GM13976 (cell line): ENCODE measurements at regions not wholly inside any gene's neighbourhood (a gene's known extent, or its start where the extent isn't known, plus 50 kb on each side); places are given as distances from the start of the nearest gene placed in this dataset.

ENCODE experiments used
- DNase-seq: peaks from one replicate; pipeline ENCODE4 v3.0.0; 2012; ENCODE audit warnings: low spot score
- in situ Hi-C: fragments of 300-500 bp; cut with MboI; formaldehyde crosslinking; loops from one replicate; pipeline ENCODE4 v1.12.0; 2022; ENCODE audit warnings: low sequenced_read_pairs, mixed read lengths, inconsistent platforms; ENCODE audit not compliant: unreplicated experiment
- TF ChIP-seq, protein P1 (sequence below): IDR thresholded peaks from 2 replicates; pipeline ENCODE4 v1.5.1; 2012; ENCODE audit warnings: borderline replicate concordance, mild to moderate bottlenecking; ENCODE audit not compliant: insufficient read depth; ENCODE audit errors: extremely low read depth, missing control alignments, control extremely low read depth

DNA sequence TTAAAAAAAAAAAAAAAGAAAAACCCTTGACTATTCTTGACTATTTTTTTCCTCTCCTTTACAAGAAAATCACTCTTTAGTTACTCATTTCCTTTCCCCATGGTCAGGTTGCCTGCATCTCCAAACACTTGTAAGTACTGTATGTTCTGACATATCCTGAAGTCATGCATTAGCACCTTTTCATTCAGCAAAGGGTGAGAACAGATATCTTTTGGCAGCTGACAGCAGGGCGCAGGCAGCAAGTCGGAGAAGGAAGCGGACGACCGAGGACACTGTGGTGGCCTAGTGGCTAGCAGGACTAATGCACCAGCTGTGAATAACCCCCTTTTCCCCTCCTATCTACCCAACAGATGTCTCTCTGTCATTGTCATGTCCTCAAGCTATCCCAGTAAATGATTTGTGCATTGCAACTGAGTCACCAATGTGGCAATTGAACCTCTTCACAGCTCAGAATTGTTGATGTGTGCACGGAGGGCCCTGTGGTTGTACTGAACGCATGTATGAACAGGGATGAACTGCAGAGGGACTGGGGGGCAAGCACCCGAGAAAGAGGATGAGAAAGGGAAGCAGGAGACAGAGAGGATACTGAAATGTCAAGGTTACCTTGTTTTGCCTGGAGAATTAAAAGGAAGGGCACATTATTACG, 996.0 kb upstream of the ARRDC3 start:
- DNase-seq, result no peak
- in situ Hi-C loops, result no loop called here
- TF ChIP-seq, protein P1, sequence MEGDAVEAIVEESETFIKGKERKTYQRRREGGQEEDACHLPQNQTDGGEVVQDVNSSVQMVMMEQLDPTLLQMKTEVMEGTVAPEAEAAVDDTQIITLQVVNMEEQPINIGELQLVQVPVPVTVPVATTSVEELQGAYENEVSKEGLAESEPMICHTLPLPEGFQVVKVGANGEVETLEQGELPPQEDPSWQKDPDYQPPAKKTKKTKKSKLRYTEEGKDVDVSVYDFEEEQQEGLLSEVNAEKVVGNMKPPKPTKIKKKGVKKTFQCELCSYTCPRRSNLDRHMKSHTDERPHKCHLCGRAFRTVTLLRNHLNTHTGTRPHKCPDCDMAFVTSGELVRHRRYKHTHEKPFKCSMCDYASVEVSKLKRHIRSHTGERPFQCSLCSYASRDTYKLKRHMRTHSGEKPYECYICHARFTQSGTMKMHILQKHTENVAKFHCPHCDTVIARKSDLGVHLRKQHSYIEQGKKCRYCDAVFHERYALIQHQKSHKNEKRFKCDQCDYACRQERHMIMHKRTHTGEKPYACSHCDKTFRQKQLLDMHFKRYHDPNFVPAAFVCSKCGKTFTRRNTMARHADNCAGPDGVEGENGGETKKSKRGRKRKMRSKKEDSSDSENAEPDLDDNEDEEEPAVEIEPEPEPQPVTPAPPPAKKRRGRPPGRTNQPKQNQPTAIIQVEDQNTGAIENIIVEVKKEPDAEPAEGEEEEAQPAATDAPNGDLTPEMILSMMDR, result no peak

DNA sequence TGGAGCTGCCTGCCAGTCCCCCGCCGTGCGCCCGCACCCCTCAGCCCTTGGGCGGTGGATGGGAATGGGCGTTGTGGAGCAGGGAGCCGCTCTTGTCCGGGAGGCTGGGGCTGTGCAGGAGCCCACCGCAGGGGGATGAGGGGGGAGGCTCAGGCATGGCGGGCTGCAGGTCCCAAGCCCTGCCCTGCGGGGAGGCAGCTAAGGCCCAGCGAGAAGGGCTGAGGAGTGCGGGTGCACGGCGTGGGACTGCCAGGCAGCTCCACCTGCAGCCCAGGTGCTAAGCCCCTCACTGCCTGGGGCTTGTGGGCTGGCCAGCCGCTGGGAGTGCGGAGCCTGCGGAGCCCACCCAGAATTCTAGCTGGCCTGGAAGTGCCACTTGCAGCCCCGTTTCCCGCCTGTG, 991.7 kb upstream of the ARRDC3 start:
- in situ Hi-C loops, result no loop called here
- no peak for DNase-seq
- TF ChIP-seq, protein P1, result no peak

DNA sequence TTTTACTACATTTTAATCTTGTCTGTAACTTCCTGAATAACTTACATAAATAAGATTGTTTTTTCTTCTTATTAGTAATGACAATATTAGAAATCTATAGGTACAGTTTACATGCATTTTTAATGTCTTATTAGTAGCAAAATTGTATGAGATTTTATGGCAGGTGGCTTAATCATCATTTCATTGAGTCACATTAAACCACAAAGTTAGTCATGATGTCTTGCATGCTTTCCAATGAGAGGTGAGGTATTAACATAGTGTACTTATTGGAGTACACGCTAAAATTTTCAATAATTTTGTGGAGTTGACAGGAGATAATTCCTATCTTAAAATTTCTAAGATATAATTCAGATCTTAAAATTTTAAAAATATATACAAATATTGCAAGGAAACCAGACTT, 989.6 kb upstream of the ARRDC3 start:
- DNase-seq, result no peak
- TF ChIP-seq, protein P1, result no peak
- in situ Hi-C loops, result no loop called here

DNA sequence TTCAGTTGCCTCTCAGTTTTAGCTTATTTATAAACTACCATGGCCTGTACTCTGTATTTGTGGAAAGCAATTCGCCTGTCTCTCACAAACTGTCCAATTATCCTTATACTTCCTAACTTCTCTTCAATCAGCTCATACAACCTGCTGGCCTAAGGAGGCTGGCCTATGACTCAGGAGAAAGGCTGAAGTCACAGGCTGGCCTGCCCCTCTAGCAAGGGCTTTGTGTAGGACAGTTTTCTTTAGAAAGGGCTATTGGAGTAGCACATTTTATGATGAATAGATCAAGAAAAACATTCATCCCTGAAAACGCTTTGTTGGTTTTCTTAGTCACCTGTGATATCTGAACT, 988.7 kb upstream of the ARRDC3 start:
- no peak for DNase-seq
- in situ Hi-C loops, result no loop called here
- TF ChIP-seq, protein P1, result no peak

DNA sequence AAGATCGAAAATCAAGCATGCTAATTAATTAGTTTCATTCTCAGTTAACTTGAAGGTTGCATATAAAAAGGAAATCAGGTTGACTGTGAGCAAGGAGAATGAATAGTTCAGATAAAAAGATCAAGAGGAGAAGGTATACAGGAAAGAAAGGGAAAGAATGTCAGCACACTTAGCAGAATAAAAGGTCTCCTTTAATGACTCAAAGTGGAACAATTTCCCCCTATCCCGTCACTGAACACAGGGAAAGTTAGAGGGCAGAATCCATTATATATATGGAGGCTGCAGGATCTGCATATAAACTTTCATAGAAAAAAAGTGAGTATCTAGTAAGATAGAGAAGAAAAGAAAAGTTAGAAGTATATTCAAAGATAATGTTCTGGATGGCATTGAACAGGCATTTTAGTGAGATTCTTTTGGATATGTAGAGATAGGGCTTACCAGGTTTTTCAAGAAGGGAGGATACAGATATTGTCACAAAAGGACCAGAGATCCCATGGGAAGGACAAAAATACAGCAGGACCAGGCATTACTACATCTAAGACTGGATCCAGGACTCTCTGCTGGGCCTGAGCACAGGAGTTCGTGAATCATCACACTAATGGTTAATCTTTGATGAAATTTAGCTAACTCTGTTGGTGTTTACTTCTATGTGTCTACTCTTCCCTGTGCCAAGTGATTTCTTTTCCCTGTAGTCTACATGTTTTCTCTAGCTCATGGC, 988.2 kb upstream of the ARRDC3 start:
- DNase-seq, result no peak
- TF ChIP-seq, protein P1, result no peak
- in situ Hi-C loops, result no loop called here

DNA sequence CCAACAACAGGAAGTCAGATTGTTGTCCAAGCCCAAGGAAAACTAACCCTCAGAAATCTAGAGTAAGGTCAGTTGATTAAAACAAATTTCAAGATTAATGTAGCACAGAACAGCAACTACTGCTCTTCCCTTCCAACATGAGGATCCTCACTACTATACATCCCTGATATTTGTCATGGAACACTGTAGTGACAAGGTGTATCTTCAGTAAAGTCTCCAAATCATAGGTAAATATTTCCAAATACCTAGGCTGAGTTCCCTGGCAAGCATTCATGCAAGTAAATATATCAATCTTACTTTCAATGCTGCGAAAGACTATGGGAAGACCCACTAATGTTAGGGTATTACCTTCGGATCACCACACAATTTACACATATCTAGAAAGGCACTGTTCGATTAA, 986.9 kb upstream of the ARRDC3 start:
- in situ Hi-C loops, result no loop called here
- no peak for DNase-seq
- TF ChIP-seq, protein P1, result no peak
